HG03442 (cell line): ENCODE measurements at regions not wholly inside any gene's neighbourhood (a gene's known extent, or its start where the extent isn't known, plus 50 kb on each side); places are given as distances from the start of the nearest gene placed in this dataset.

Experiments used
- ATAC-seq: cut with Tn5 transposase; IDR thresholded peaks from one replicate; pipeline ENCODE4 v1.9.1; 2021; ENCODE audit warnings: mild to moderate bottlenecking, moderate library complexity; ENCODE audit not compliant: unreplicated experiment

- ATAC-seq = no peak
Observed at GRCh38 chr9:130755377-130756007, 61.9 kb downstream of the EXOSC2 start.

- no peak for ATAC-seq
Observed at GRCh38 chr9:130756037-130756436, 62.5 kb downstream of the EXOSC2 start.

- no peak for ATAC-seq
Observed at GRCh38 chr9:130756455-130757152, 63.0 kb downstream of the EXOSC2 start.

GRCh38 chr9:130759738-130760137, 66.2 kb downstream of the EXOSC2 start:
- no peak for ATAC-seq

GRCh38 chr9:130763331-130764171, 70.0 kb downstream of the EXOSC2 start:
- no peak for ATAC-seq

GRCh38 chr9:130765137-130766020, 69.7 kb upstream of the ABL1 start:
- ATAC-seq = peak; percentile 57

- ATAC-seq = no peak
Observed at GRCh38 chr9:130766021-130766926, 68.8 kb upstream of the ABL1 start.

GRCh38 chr9:130766927-130767307, 68.1 kb upstream of the ABL1 start:
- ATAC-seq = no peak

- ATAC-seq = no peak
Observed at GRCh38 chr9:130768265-130768664, 66.8 kb upstream of the ABL1 start.

- no peak for ATAC-seq
Observed at GRCh38 chr9:130768891-130769403, 66.1 kb upstream of the ABL1 start.

- no peak for ATAC-seq
Observed at GRCh38 chr9:130770093-130770492, 65.0 kb upstream of the ABL1 start.

- ATAC-seq = no peak
Observed at GRCh38 chr9:130770679-130771442, 64.2 kb upstream of the ABL1 start.

GRCh38 chr9:130772185-130772584, 62.9 kb upstream of the ABL1 start:
- ATAC-seq = no peak

GRCh38 chr9:130774183-130774582, 60.9 kb upstream of the ABL1 start:
- no peak for ATAC-seq

- ATAC-seq = no peak
Observed at GRCh38 chr9:130775336-130775991, 59.6 kb upstream of the ABL1 start.

- no peak for ATAC-seq
Observed at GRCh38 chr9:130779153-130779855, 55.8 kb upstream of the ABL1 start.

- ATAC-seq = no peak
Observed at GRCh38 chr9:130780415-130780814, 54.6 kb upstream of the ABL1 start.
